CD14-positive monocyte (primary cell): ENCODE measurements at regions not wholly inside any gene's neighbourhood (a gene's known extent, or its start where the extent isn't known, plus 50 kb on each side); places are given as distances from the start of the nearest gene placed in this dataset.

Source experiments
- DNase-seq, 3 donors: peaks; one replicate each; pipeline ENCODE4 v3.0.0-alpha.2; 2011 to 2022
- H2AFZ ChIP-seq: 2 replicates; pipeline ENCODE4 v1.6.0; 2012; ENCODE audit warnings: mild to moderate bottlenecking, low read depth, low read length, inconsistent platforms; ENCODE audit not compliant: insufficient read depth, poor library complexity, severe bottlenecking
- H3K27ac ChIP-seq, 2 donors: 1 replicate in 1 of 2; 2 replicates in 1 of 2; pipeline ENCODE4 v1.5.1; 2012 to 2013; ENCODE audit warnings: low read length in 2 of 2, control low read depth in 1 of 2, inconsistent platforms in 1 of 2, low read depth in 1 of 2, mild to moderate bottlenecking in 1 of 2
- H3K27me3 ChIP-seq, 2 donors: one replicate each; pipeline versions ENCODE4 v1.6.0 to v1.6.1; 2011 to 2013; ENCODE audit warnings: low read length in 2 of 2; ENCODE audit not compliant: control insufficient read depth in 2 of 2, insufficient read depth in 2 of 2
- H3K36me3 ChIP-seq, 2 donors: replicated peaks in 1 of 2; 1 replicate in 1 of 2; 2 replicates in 1 of 2; pipeline versions ENCODE4 v1.5.1 to v1.6.1; 2012 to 2013; ENCODE audit warnings: low read length in 2 of 2, control low read depth in 1 of 2, inconsistent platforms in 1 of 2, mild to moderate bottlenecking in 1 of 2; ENCODE audit not compliant: insufficient read depth in 2 of 2, control insufficient read depth in 1 of 2
- H3K4me1 ChIP-seq, 2 donors: 1 replicate in 1 of 2; 2 replicates in 1 of 2; pipeline versions ENCODE4 v1.5.1 to v1.6.1; 2012 to 2013; ENCODE audit warnings: low read length in 2 of 2, control low read depth in 1 of 2, inconsistent platforms in 1 of 2, mild to moderate bottlenecking in 1 of 2, moderate library complexity in 1 of 2; ENCODE audit not compliant: insufficient read depth in 2 of 2, control insufficient read depth in 1 of 2
- H3K4me2 ChIP-seq: replicated peaks from 2 replicates; pipeline ENCODE3; 2012; ENCODE audit warnings: low read length, moderate library complexity, mild to moderate bottlenecking; ENCODE audit not compliant: poor library complexity, severe bottlenecking; ENCODE audit errors: extremely low read depth
- H3K4me3 ChIP-seq, 3 experiments: fragments of 200-600 bp in 1 of 3; sonication (generic) in 1 of 3; replicated peaks in 1 of 3; 1 replicate in 2 of 3; 2 replicates in 1 of 3; pipeline ENCODE4 v1.5.1; 2011 to 2013; ENCODE audit warnings: low read length in 3 of 3, mild to moderate bottlenecking in 3 of 3, control low read depth in 2 of 3, low read depth in 2 of 3, inconsistent platforms in 1 of 3, moderate library complexity in 1 of 3
- H3K79me2 ChIP-seq: 2 replicates; pipeline ENCODE4 v1.6.0; 2012; ENCODE audit warnings: mild to moderate bottlenecking, control low read depth, inconsistent platforms, low read length, moderate library complexity; ENCODE audit not compliant: insufficient read depth
- H3K9ac ChIP-seq: 2 replicates; pipeline ENCODE4 v1.6.0; 2017; ENCODE audit warnings: low read length, mild to moderate bottlenecking; ENCODE audit not compliant: insufficient read depth, poor library complexity, severe bottlenecking
- H3K9me3 ChIP-seq, 2 donors: replicated peaks in 1 of 2; 1 replicate in 1 of 2; 2 replicates in 1 of 2; pipeline versions ENCODE4 v1.5.1 to v1.6.1; 2012 to 2013; ENCODE audit warnings: low read length in 2 of 2, control low read depth in 1 of 2; ENCODE audit not compliant: control insufficient read depth in 1 of 2, insufficient read depth in 1 of 2
- H4K20me1 ChIP-seq: 2 replicates; pipeline ENCODE4 v1.6.0; 2012; ENCODE audit warnings: mild to moderate bottlenecking, low read length, control low read depth, moderate library complexity; ENCODE audit not compliant: insufficient read depth
- H3K27ac Mint-ChIP-seq, 7 donors: one replicate each; pipeline ENCODE4 v1.8.0; 2020; ENCODE audit warnings: mild to moderate bottlenecking in 7 of 7, mixed read lengths in 7 of 7, moderate library complexity in 6 of 7, inconsistent platforms in 2 of 7
- H3K27me3 Mint-ChIP-seq, 3 donors: one replicate each; pipeline ENCODE4 v1.8.0; 2021 to 2022; ENCODE audit warnings: low read depth in 3 of 3, mild to moderate bottlenecking in 3 of 3, mixed read lengths in 3 of 3, moderate library complexity in 3 of 3, inconsistent platforms in 1 of 3
- H3K36me3 Mint-ChIP-seq, 2 donors: one replicate each; pipeline ENCODE4 v1.8.0; 2020; ENCODE audit warnings: mixed read lengths in 2 of 2, inconsistent platforms in 1 of 2, mild to moderate bottlenecking in 1 of 2
- H3K4me1 Mint-ChIP-seq: one replicate; pipeline ENCODE4 v1.8.0; 2020; ENCODE audit warnings: mild to moderate bottlenecking, mixed read lengths
- H3K4me3 Mint-ChIP-seq, 2 donors: one replicate each; pipeline ENCODE4 v1.8.0; 2020; ENCODE audit warnings: mild to moderate bottlenecking in 2 of 2, mixed read lengths in 2 of 2, moderate library complexity in 1 of 2
- H3K9me3 Mint-ChIP-seq, 7 donors: one replicate each; pipeline ENCODE4 v1.8.0; 2020 to 2022; ENCODE audit warnings: mixed read lengths in 7 of 7, mild to moderate bottlenecking in 6 of 7, moderate library complexity in 6 of 7, inconsistent platforms in 2 of 7
- WGBS: methylation state at CpG from one replicate; pipeline ENCODE4 v1.1.5; 2013; ENCODE audit warnings: missing lambda C conversion rate; ENCODE audit not compliant: insufficient coverage; 5-methylcytosine and 5-hydroxymethylcytosine counted together
- intact Hi-C, 2 donors: fragments of 100-400 bp; cut with micrococcal nuclease; formaldehyde crosslinking; loops; one replicate each; pipeline versions ENCODE4 v1.15.0 to v1.15.1; 2023
- TF ChIP-seq, protein P1 (sequence below): fragments of 200-600 bp; IDR thresholded peaks from one replicate; pipeline ENCODE4 v1.8.0; 2022; ENCODE audit warnings: antibody characterized with exemption, mild to moderate bottlenecking

DNA sequence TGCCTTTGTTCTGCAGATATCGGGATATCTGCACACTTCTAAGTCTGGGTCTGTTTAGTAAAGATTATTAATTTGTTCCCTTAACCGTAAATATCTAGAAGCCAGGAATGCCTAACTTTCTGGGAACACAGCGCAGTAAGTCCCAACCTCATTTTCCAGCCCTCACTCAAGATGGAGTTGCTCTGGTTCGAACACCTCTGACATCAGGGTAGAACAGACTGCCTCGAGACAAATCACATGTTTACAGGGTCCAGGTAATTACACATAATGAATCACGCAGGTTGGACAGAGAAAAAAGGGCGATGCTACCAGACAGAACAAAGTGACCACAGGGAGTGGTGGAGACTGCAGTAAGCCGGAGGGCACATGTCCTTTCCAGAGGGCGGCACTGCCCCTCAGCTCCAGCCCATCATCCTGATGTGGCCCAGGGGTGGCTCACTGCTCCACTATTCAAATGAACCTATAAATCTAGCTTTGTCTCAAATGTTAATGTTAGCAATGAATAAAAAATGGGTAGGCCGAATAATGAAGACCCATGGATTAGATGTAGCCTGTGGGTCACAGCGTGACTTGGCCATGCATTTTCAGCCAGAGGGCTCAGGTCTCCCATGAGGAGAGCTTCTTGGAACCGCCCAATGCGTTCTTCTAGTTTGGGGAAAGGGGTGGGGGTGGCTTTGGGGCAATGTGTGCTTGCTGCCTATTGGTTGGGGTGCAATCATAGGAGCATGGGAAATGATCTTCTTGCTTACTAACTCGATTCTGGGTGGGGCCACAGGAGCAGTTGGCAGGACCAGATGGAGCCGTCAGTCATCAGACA is 159.0 kb upstream of the SFSWAP start:
- Histone ChIP-seq H3K27ac (no peak overlapping the region), H4K20me1 (no peaks in the 10 kb centered on the region), H3K9me3 (no peaks in the 10 kb centered on the region), H3K79me2 (no peaks in the 10 kb centered on the region), H3K36me3 (no peaks in the 10 kb centered on the region), H2AFZ (no peak overlapping the region), H3K4me3 (no peak overlapping the region), H3K4me2 (no peak overlapping the region), H3K27me3 (no peaks in the 10 kb centered on the region), H3K4me1 (no peaks in the 10 kb centered on the region), H3K9ac (no peak overlapping the region)
- H3K4me1 Mint-ChIP-seq, result no peaks in the 10 kb centered on the region
- WGBS, result 91% methylated on average over 8 of the region's 15 CpGs
- TF ChIP-seq, protein P1, sequence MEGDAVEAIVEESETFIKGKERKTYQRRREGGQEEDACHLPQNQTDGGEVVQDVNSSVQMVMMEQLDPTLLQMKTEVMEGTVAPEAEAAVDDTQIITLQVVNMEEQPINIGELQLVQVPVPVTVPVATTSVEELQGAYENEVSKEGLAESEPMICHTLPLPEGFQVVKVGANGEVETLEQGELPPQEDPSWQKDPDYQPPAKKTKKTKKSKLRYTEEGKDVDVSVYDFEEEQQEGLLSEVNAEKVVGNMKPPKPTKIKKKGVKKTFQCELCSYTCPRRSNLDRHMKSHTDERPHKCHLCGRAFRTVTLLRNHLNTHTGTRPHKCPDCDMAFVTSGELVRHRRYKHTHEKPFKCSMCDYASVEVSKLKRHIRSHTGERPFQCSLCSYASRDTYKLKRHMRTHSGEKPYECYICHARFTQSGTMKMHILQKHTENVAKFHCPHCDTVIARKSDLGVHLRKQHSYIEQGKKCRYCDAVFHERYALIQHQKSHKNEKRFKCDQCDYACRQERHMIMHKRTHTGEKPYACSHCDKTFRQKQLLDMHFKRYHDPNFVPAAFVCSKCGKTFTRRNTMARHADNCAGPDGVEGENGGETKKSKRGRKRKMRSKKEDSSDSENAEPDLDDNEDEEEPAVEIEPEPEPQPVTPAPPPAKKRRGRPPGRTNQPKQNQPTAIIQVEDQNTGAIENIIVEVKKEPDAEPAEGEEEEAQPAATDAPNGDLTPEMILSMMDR, result no peak
- H3K4me3 Mint-ChIP-seq, result no peak overlapping the region
- H3K9me3 Mint-ChIP-seq, result peaks cover 0 to 2% (median 0%) of the 10 kb centered on the region in 7 donors
- intact Hi-C loops, result no loop called here
- no peak for DNase-seq
- H3K36me3 Mint-ChIP-seq, result no peaks in the 10 kb centered on the region
- peaks cover 0 to 4% (median 0%) of the 10 kb centered on the region in 3 donors for H3K27me3 Mint-ChIP-seq
- no peak overlapping the region for H3K27ac Mint-ChIP-seq

DNA sequence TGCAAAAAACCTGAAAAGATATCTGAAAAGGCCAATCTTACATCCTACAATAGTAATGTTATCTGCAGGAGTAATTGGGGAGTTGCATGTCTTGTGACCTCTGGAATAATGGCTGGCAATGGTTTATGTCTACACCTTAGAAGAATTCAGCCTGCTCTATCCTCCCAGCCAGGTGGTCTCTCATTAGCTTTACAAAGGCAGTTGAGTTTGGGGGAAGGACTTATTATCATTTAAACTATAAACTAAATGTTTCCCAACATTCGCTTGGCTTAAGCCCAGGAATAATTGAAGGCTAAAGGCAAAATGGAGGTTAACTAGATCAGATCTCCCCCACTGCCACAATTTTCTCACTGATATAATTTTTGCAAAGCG is 158.4 kb upstream of the SFSWAP start:
- no peaks in the 10 kb centered on the region for H3K9me3 ChIP-seq
- Mint-ChIP-seq H3K9me3 (peaks cover 0 to 2% (median 0%) of the 10 kb centered on the region in 7 donors), H3K4me1 (no peaks in the 10 kb centered on the region), H3K36me3 (no peaks in the 10 kb centered on the region), H3K4me3 (no peak overlapping the region), H3K27me3 (peaks cover 0 to 2% (median 2%) of the 10 kb centered on the region in 3 donors), H3K27ac (no peak overlapping the region)
- TF ChIP-seq, protein P1, result no peak
- H3K4me3 ChIP-seq, result no peak overlapping the region
- H4K20me1 ChIP-seq, result no peaks in the 10 kb centered on the region
- H3K27me3 ChIP-seq, result no peaks in the 10 kb centered on the region
- intact Hi-C loops, result no loop called here
- DNase-seq, result no peak
- no peak overlapping the region for H3K9ac ChIP-seq
- no peak overlapping the region for H3K4me2 ChIP-seq
- H3K79me2 ChIP-seq, result no peaks in the 10 kb centered on the region
- 100% methylated on average over 1 of the region's 2 CpGs for WGBS
- H2AFZ ChIP-seq, result no peak overlapping the region
- no peaks in the 10 kb centered on the region for H3K36me3 ChIP-seq
- H3K4me1 ChIP-seq, result no peaks in the 10 kb centered on the region
- H3K27ac ChIP-seq, result no peak overlapping the region
